HEK293 (cell line): ENCODE measurements at regions not wholly inside any gene's neighbourhood (a gene's known extent, or its start where the extent isn't known, plus 50 kb on each side); places are given as distances from the start of the nearest gene placed in this dataset.

ENCODE experiments used
- ZBTB10 ChIP-seq: fragments of 450-650 bp; formaldehyde crosslinking; IDR thresholded peaks from 2 replicates; pipeline ENCODE4 v1.5.1; 2016; ENCODE audit warnings: missing biosample characterization, missing genetic modification characterization
- ZBTB7A ChIP-seq: fragments of 450-650 bp; formaldehyde crosslinking; IDR thresholded peaks from 2 replicates; pipeline ENCODE4 v1.5.1; 2016; ENCODE audit warnings: low read depth, missing biosample characterization, missing genetic modification characterization
- ZFP69B ChIP-seq: fragments of 450-650 bp; formaldehyde crosslinking; IDR thresholded peaks from 2 replicates; pipeline ENCODE4 v1.5.1; 2016; ENCODE audit warnings: missing biosample characterization, missing genetic modification characterization
- ZNF362 ChIP-seq: fragments of 450-650 bp; formaldehyde crosslinking; IDR thresholded peaks from 2 replicates; pipeline ENCODE4 v1.5.1; 2016; ENCODE audit warnings: missing biosample characterization, missing genetic modification characterization
- ZNF596 ChIP-seq: fragments of 450-650 bp; IDR thresholded peaks from 2 replicates; pipeline ENCODE4 v1.5.0; 2018; ENCODE audit warnings: missing biosample characterization, mild to moderate bottlenecking, missing genetic modification characterization, moderate library complexity
- TF ChIP-seq, protein P1 (sequence below): fragments of 450-650 bp; formaldehyde crosslinking; IDR thresholded peaks from 2 replicates; pipeline ENCODE4 v1.5.1; 2016; ENCODE audit warnings: missing biosample characterization, missing genetic modification characterization

DNA sequence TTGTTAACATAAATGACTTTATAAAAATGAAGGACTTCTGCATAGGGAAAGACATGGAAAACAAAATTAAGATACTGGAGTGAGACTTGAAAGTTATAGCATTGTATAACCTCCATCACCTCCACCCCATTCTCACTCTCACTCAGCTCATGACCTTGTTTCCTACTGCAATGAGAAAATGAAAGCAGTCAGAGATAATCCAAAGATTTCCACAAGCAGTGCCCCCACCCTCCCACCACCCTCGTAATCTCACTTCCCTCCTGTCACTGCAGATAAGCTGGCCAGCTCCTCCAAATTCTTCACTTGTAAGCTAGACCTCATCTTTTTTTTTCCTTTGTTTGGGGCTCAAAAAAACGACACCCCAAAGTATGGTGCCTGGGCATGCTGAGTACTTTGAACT is 52.9 kb upstream of the PROKR2 start:
- TF ChIP-seq ZNF596 (no peak), ZBTB7A (tag by site-specific recombination) (no peak), ZNF362 (no peak), ZFP69B (no peak), ZBTB10 (no peak)
- TF ChIP-seq, protein P1, sequence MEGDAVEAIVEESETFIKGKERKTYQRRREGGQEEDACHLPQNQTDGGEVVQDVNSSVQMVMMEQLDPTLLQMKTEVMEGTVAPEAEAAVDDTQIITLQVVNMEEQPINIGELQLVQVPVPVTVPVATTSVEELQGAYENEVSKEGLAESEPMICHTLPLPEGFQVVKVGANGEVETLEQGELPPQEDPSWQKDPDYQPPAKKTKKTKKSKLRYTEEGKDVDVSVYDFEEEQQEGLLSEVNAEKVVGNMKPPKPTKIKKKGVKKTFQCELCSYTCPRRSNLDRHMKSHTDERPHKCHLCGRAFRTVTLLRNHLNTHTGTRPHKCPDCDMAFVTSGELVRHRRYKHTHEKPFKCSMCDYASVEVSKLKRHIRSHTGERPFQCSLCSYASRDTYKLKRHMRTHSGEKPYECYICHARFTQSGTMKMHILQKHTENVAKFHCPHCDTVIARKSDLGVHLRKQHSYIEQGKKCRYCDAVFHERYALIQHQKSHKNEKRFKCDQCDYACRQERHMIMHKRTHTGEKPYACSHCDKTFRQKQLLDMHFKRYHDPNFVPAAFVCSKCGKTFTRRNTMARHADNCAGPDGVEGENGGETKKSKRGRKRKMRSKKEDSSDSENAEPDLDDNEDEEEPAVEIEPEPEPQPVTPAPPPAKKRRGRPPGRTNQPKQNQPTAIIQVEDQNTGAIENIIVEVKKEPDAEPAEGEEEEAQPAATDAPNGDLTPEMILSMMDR (tag by site-specific recombination) = no peak
